GM19239 (cell line): ENCODE measurements at regions not wholly inside any gene's neighbourhood (a gene's known extent, or its start where the extent isn't known, plus 50 kb on each side); places are given as distances from the start of the nearest gene placed in this dataset.

Source experiments
- DNase-seq: peaks from one replicate; pipeline ENCODE4 v3.0.0; 2011; ENCODE audit warnings: low spot score; ENCODE audit not compliant: insufficient read length
- FAIRE-seq: peaks from 2 replicates; lab custom pipeline; 2011; peaks lifted over from hg19 to GRCh38; lab: Jason Lieb, UNC

GRCh38 chr5:161138751-161139455 lies 286.9 kb upstream of the ATP10B start:
- FAIRE-seq (no peak), DNase-seq (no peak)

GRCh38 chr5:161134956-161135355 lies 282.9 kb upstream of the ATP10B start:
- DNase-seq (no peak), FAIRE-seq (no peak)

- no peak for FAIRE-seq
- no peak for DNase-seq
Observed at GRCh38 chr5:161134083-161134482, 282.1 kb upstream of the ATP10B start.

- DNase-seq: no peak
- no peak for FAIRE-seq
Observed at GRCh38 chr5:161115941-161116340, 263.9 kb upstream of the ATP10B start.

GRCh38 chr5:161112371-161112770 lies 260.4 kb upstream of the ATP10B start:
- FAIRE-seq (no peak), DNase-seq (no peak)

- DNase-seq (no peak), FAIRE-seq (no peak)
Observed at GRCh38 chr5:161105525-161105924, 253.5 kb upstream of the ATP10B start.

GRCh38 chr5:161098516-161098915 lies 246.5 kb upstream of the ATP10B start:
- no peak for DNase-seq
- no peak for FAIRE-seq

GRCh38 chr5:161096581-161096980 lies 244.6 kb upstream of the ATP10B start:
- FAIRE-seq (no peak), DNase-seq (no peak)

GRCh38 chr5:161095953-161096352 lies 243.9 kb upstream of the ATP10B start:
- FAIRE-seq (no peak), DNase-seq (no peak)

GRCh38 chr5:161094411-161094810 lies 242.4 kb upstream of the ATP10B start:
- no peak for FAIRE-seq
- DNase-seq: no peak

- FAIRE-seq (no peak), DNase-seq (no peak)
Observed at GRCh38 chr5:161093100-161093499, 241.1 kb upstream of the ATP10B start.

- FAIRE-seq: no peak
Observed at GRCh38 chr5:161089569-161089968, 237.6 kb upstream of the ATP10B start.

GRCh38 chr5:161086461-161086860 lies 234.4 kb upstream of the ATP10B start:
- FAIRE-seq (no peak), DNase-seq (no peak)

More at GRCh38 chr5:161089569-161089968, 237.6 kb upstream of the ATP10B start:
- no peak for DNase-seq

- FAIRE-seq (no peak), DNase-seq (no peak)
Observed at GRCh38 chr5:161085056-161085455, 233.0 kb upstream of the ATP10B start.

- FAIRE-seq (no peak), DNase-seq (no peak)
Observed at GRCh38 chr5:161084115-161084514, 232.1 kb upstream of the ATP10B start.

GRCh38 chr5:161078793-161079192 lies 226.8 kb upstream of the ATP10B start:
- FAIRE-seq (no peak), DNase-seq (no peak)

- DNase-seq (no peak), FAIRE-seq (no peak)
Observed at GRCh38 chr5:161077936-161078545, 226.0 kb upstream of the ATP10B start.

GRCh38 chr5:161077496-161077895 lies 225.5 kb upstream of the ATP10B start:
- FAIRE-seq (no peak), DNase-seq (no peak)

GRCh38 chr5:161064781-161065180 lies 212.8 kb upstream of the ATP10B start:
- no peak for DNase-seq
- FAIRE-seq: no peak

- FAIRE-seq (no peak), DNase-seq (no peak)
Observed at GRCh38 chr5:161064297-161064696, 212.3 kb upstream of the ATP10B start.

GRCh38 chr5:161058781-161059180 lies 206.8 kb upstream of the ATP10B start:
- no peak for FAIRE-seq
- no peak for DNase-seq

- no peak for FAIRE-seq
- DNase-seq: no peak
Observed at GRCh38 chr5:161051920-161052500, 200.0 kb upstream of the ATP10B start.
